NB4 (cell line): ENCODE measurements at regions not wholly inside any gene's neighbourhood (a gene's known extent, or its start where the extent isn't known, plus 50 kb on each side); places are given as distances from the start of the nearest gene placed in this dataset.

Source experiments
- CTCF ChIP-seq: IDR thresholded peaks from one replicate; pipeline ENCODE4 v1.5.1; 2012; ENCODE audit warnings: low read depth, low read length
- POLR2A ChIP-seq: IDR thresholded peaks from 2 replicates; pipeline ENCODE4 v1.6.1; 2011; ENCODE audit warnings: mild to moderate bottlenecking; ENCODE audit not compliant: insufficient read length; ENCODE audit errors: extremely low read depth

- TF ChIP-seq CTCF (no peak), POLR2A (no peak)
These were observed 86.4 kb downstream of the BMP15 start for GRCh38 chrX:50996930-50997329.
